HEK293 (cell line): ENCODE measurements at regions not wholly inside any gene's neighbourhood (a gene's known extent, or its start where the extent isn't known, plus 50 kb on each side); places are given as distances from the start of the nearest gene placed in this dataset.

Experiments
- CTCF ChIA-PET: fragments of 350-600 bp; formaldehyde crosslinking; extraction: SDS; loops from one replicate; lab custom pipeline; 2021; ENCODE audit warnings: antibody characterized with exemption; lab: Yijun Ruan, JAX
- POLR2A ChIA-PET: fragments of 300-600 bp; formaldehyde crosslinking; extraction: SDS; loops from one replicate; lab custom pipeline; 2020; ENCODE audit warnings: antibody characterized with exemption, inconsistent platforms; lab: Yijun Ruan, JAX
- H3K27ac ChIP-seq: fragments of 200-500 bp; sonication (Bioruptor generic); 2 replicates; pipeline ENCODE4 v1.5.1; 2014; ENCODE audit warnings: low read depth, low read length, control low read depth, inconsistent platforms; ENCODE audit errors: extremely low read depth
- H3K36me3 ChIP-seq, 2 experiments: fragments of 200-500 bp in 1 of 2; sonication (Bioruptor generic) in 1 of 2; 1 replicate in 1 of 2; 2 replicates in 1 of 2; pipeline ENCODE4 v1.5.1; 2014 to 2017; ENCODE audit warnings: inconsistent platforms in 2 of 2, low read length in 2 of 2; ENCODE audit not compliant: control insufficient read depth in 2 of 2, insufficient read depth in 1 of 2
- H3K4me1 ChIP-seq: fragments of 200-500 bp; sonication (Bioruptor generic); 2 replicates; pipeline ENCODE4 v1.5.1; 2014; ENCODE audit warnings: mild to moderate bottlenecking, low read length, inconsistent platforms; ENCODE audit not compliant: control insufficient read depth, insufficient read depth
- H3K4me3 ChIP-seq: 2 replicates; pipeline ENCODE4 v1.5.1; 2011; ENCODE audit warnings: low read depth, mild to moderate bottlenecking, control low read depth, low read length, moderate library complexity
- H3K9me3 ChIP-seq: fragments of 200-500 bp; sonication (Bioruptor generic); 2 replicates; pipeline ENCODE4 v1.5.1; 2014; ENCODE audit warnings: low read depth, low read length, inconsistent platforms; ENCODE audit not compliant: control insufficient read depth, insufficient read depth
- HOXA7 ChIP-seq: sonication (generic); formaldehyde crosslinking; IDR thresholded peaks from 2 replicates; pipeline ENCODE4 v1.8.1; 2022; ENCODE audit warnings: missing genetic modification reagents, borderline replicate concordance
- KLF16 ChIP-seq: fragments of 450-650 bp; formaldehyde crosslinking; IDR thresholded peaks from 2 replicates; pipeline ENCODE4 v1.5.1; 2017; ENCODE audit warnings: missing biosample characterization, missing genetic modification characterization
- KLF7 ChIP-seq: fragments of 450-650 bp; formaldehyde crosslinking; IDR thresholded peaks from 2 replicates; pipeline ENCODE4 v1.5.1; 2016; ENCODE audit warnings: missing biosample characterization, missing genetic modification characterization, borderline replicate concordance
- KLF8 ChIP-seq: fragments of 450-650 bp; formaldehyde crosslinking; IDR thresholded peaks from 2 replicates; pipeline ENCODE4 v1.5.1; 2016; ENCODE audit warnings: missing biosample characterization, missing genetic modification characterization
- SP3 ChIP-seq: fragments of 450-650 bp; formaldehyde crosslinking; IDR thresholded peaks from 2 replicates; pipeline ENCODE4 v1.5.1; 2016; ENCODE audit warnings: missing biosample characterization, missing genetic modification characterization
- ZFP3 ChIP-seq: fragments of 450-650 bp; formaldehyde crosslinking; IDR thresholded peaks from 2 replicates; pipeline ENCODE4 v1.5.1; 2016; ENCODE audit warnings: low read depth, missing biosample characterization, missing genetic modification characterization
- ZNF114 ChIP-seq: fragments of 450-650 bp; formaldehyde crosslinking; IDR thresholded peaks from 2 replicates; pipeline ENCODE4 v1.5.0; 2017; ENCODE audit warnings: missing biosample characterization, missing genetic modification characterization
- ZNF132 ChIP-seq: fragments of 450-650 bp; formaldehyde crosslinking; IDR thresholded peaks from 2 replicates; pipeline ENCODE4 v1.5.1; 2017; ENCODE audit warnings: missing biosample characterization, missing genetic modification characterization, borderline replicate concordance
- ZNF302 ChIP-seq: fragments of 450-650 bp; formaldehyde crosslinking; IDR thresholded peaks from 2 replicates; pipeline ENCODE4 v1.5.1; 2016; ENCODE audit warnings: missing biosample characterization, missing genetic modification characterization, low read depth
- ZNF548 ChIP-seq: fragments of 450-650 bp; formaldehyde crosslinking; IDR thresholded peaks from 2 replicates; pipeline ENCODE4 v1.5.1; 2016; ENCODE audit warnings: missing biosample characterization, missing genetic modification characterization
- ZNF561 ChIP-seq: fragments of 450-650 bp; IDR thresholded peaks from 2 replicates; pipeline ENCODE4 v1.5.1; 2018; ENCODE audit warnings: missing biosample characterization, missing genetic modification characterization, borderline replicate concordance
- ZNF571 ChIP-seq: fragments of 450-650 bp; formaldehyde crosslinking; IDR thresholded peaks from 2 replicates; pipeline ENCODE4 v1.5.0; 2017; ENCODE audit warnings: missing biosample characterization, missing genetic modification characterization
- ZNF792 ChIP-seq: fragments of 450-650 bp; formaldehyde crosslinking; IDR thresholded peaks from 2 replicates; pipeline ENCODE4 v1.5.1; 2016; ENCODE audit warnings: missing biosample characterization, missing genetic modification characterization
- ZNF830 ChIP-seq: fragments of 450-650 bp; IDR thresholded peaks from 2 replicates; pipeline ENCODE4 v1.5.0; 2018; ENCODE audit warnings: missing biosample characterization, missing genetic modification characterization, low read depth, mild to moderate bottlenecking, moderate library complexity
- ZSCAN16 ChIP-seq: fragments of 450-650 bp; formaldehyde crosslinking; IDR thresholded peaks from 2 replicates; pipeline ENCODE4 v1.5.1; 2016; ENCODE audit warnings: missing biosample characterization, missing genetic modification characterization
- TF ChIP-seq, protein P1 (sequence below): fragments of 450-650 bp; formaldehyde crosslinking; IDR thresholded peaks from 2 replicates; pipeline ENCODE4 v1.5.1; 2016; ENCODE audit warnings: missing biosample characterization, missing genetic modification characterization
- TF ChIP-seq, protein P2 (sequence below): fragments of 450-650 bp; formaldehyde crosslinking; IDR thresholded peaks from 2 replicates; pipeline ENCODE4 v1.5.1; 2017; ENCODE audit warnings: missing biosample characterization, missing genetic modification characterization
- TF ChIP-seq, protein P3 (sequence below): fragments of 450-650 bp; formaldehyde crosslinking; IDR thresholded peaks from 2 replicates; pipeline ENCODE4 v1.5.1; 2016; ENCODE audit warnings: missing biosample characterization, missing genetic modification characterization
- TF ChIP-seq, protein P4 (sequence below): fragments of 450-650 bp; formaldehyde crosslinking; IDR thresholded peaks from 2 replicates; pipeline ENCODE4 v1.5.1; 2016; ENCODE audit warnings: missing biosample characterization, missing genetic modification characterization
- TF ChIP-seq, protein P5 (sequence below): fragments of 450-650 bp; IDR thresholded peaks from 2 replicates; pipeline ENCODE4 v1.5.1; 2018; ENCODE audit warnings: missing biosample characterization, mild to moderate bottlenecking, missing genetic modification characterization

DNA sequence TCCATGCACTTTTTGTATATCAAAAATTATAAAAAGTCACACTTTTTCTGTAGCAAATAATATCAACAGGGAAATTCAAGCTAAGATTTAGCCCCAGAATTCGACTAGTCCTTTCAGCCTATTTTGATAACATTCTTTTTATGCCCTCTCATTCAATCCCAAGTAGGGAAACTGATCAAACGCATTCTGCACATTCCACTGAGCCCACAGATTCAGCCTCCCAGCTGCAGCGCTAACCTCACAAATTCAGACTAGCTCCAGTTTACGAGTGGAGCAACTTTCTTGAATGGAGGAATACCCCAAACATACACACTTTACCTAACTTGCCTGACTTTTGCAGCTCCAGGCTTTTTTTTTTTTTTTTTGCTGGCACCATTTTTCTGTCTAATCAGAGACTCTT is 70.3 kb upstream of the HEY2 start (continued):
- TF ChIP-seq, protein P1, sequence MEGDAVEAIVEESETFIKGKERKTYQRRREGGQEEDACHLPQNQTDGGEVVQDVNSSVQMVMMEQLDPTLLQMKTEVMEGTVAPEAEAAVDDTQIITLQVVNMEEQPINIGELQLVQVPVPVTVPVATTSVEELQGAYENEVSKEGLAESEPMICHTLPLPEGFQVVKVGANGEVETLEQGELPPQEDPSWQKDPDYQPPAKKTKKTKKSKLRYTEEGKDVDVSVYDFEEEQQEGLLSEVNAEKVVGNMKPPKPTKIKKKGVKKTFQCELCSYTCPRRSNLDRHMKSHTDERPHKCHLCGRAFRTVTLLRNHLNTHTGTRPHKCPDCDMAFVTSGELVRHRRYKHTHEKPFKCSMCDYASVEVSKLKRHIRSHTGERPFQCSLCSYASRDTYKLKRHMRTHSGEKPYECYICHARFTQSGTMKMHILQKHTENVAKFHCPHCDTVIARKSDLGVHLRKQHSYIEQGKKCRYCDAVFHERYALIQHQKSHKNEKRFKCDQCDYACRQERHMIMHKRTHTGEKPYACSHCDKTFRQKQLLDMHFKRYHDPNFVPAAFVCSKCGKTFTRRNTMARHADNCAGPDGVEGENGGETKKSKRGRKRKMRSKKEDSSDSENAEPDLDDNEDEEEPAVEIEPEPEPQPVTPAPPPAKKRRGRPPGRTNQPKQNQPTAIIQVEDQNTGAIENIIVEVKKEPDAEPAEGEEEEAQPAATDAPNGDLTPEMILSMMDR (tag by site-specific recombination) = no peak
- TF ChIP-seq, protein P2, sequence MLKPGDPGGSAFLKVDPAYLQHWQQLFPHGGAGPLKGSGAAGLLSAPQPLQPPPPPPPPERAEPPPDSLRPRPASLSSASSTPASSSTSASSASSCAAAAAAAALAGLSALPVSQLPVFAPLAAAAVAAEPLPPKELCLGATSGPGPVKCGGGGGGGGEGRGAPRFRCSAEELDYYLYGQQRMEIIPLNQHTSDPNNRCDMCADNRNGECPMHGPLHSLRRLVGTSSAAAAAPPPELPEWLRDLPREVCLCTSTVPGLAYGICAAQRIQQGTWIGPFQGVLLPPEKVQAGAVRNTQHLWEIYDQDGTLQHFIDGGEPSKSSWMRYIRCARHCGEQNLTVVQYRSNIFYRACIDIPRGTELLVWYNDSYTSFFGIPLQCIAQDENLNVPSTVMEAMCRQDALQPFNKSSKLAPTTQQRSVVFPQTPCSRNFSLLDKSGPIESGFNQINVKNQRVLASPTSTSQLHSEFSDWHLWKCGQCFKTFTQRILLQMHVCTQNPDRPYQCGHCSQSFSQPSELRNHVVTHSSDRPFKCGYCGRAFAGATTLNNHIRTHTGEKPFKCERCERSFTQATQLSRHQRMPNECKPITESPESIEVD (tag by site-specific recombination) = no peak
- no peak for TF ChIP-seq ZSCAN16
- TF ChIP-seq HOXA7 (CRISPR knock-in tag) = no peak
- TF ChIP-seq KLF16 = no peak
- no peak for TF ChIP-seq KLF7

DNA sequence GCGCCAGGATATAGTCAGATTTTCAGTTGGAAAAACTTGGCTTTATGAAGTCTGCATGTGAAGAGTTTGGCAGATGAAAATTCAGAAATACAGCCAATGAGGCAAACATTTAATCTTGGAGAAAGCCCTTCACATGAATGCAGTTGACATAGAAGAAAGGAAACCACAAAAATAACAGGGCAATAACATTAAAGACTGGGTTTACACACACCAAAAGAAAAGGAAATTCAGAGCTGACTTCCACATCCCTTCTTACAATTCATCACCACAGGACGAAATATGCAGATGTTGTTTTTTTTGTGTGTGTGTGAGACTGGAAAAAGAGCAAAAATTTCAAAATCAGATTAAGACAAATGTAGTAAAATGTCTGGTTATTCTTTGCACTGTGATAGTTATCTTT is 69.8 kb upstream of the HEY2 start:
- Histone ChIP-seq H3K4me1 (no peaks in the 10 kb centered on the region), H3K36me3 (no peaks in the 10 kb centered on the region), H3K4me3 (no peak overlapping the region), H3K9me3 (no peaks in the 10 kb centered on the region), H3K27ac (no peak overlapping the region)
- CTCF ChIA-PET = interaction anchor here (1.1 kb wide), 1 partner anchor 10 kb away, joined by 3 read pairs; no protein-coding TSS in a partner anchor
- POLR2A ChIA-PET = no interaction called here
- no peak for TF ChIP-seq ZNF561 (tag by site-specific recombination)
- TF ChIP-seq ZNF830 (tag by site-specific recombination) = no peak
- TF ChIP-seq ZNF548 = no peak
- TF ChIP-seq ZNF302 (tag by site-specific recombination) = no peak
- no peak for TF ChIP-seq KLF8
- no peak for TF ChIP-seq ZNF571 (tag by site-specific recombination)
- TF ChIP-seq, protein P3, sequence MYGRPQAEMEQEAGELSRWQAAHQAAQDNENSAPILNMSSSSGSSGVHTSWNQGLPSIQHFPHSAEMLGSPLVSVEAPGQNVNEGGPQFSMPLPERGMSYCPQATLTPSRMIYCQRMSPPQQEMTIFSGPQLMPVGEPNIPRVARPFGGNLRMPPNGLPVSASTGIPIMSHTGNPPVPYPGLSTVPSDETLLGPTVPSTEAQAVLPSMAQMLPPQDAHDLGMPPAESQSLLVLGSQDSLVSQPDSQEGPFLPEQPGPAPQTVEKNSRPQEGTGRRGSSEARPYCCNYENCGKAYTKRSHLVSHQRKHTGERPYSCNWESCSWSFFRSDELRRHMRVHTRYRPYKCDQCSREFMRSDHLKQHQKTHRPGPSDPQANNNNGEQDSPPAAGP (tag by site-specific recombination) = no peak
- TF ChIP-seq, protein P4, sequence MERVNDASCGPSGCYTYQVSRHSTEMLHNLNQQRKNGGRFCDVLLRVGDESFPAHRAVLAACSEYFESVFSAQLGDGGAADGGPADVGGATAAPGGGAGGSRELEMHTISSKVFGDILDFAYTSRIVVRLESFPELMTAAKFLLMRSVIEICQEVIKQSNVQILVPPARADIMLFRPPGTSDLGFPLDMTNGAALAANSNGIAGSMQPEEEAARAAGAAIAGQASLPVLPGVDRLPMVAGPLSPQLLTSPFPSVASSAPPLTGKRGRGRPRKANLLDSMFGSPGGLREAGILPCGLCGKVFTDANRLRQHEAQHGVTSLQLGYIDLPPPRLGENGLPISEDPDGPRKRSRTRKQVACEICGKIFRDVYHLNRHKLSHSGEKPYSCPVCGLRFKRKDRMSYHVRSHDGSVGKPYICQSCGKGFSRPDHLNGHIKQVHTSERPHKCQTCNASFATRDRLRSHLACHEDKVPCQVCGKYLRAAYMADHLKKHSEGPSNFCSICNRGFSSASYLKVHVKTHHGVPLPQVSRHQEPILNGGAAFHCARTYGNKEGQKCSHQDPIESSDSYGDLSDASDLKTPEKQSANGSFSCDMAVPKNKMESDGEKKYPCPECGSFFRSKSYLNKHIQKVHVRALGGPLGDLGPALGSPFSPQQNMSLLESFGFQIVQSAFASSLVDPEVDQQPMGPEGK (tag by site-specific recombination) = no peak
- TF ChIP-seq, all 188 proteins: peak for 0

DNA sequence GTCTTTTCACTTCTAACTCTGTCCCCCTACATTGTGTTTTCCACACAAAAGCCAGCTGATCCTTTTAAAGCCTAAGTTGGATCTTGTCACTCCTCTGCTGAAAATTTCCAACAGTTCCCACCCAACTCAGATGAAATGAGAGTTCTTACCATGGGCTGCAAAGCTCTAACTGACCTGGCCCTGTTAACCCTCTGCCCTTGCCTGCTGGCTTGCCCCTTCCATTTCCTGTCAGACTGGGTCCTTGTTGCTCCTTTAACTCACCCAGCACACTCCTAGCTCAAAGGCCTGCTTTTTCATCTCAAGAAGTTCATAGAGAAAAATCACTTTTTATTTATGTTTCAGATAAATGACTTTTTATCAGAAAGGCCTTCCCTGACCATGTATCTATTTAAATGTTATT is 66.5 kb upstream of the HEY2 start:
- H3K4me3 ChIP-seq = no peak overlapping the region
- POLR2A ChIA-PET = no interaction called here

More for the DNA sequence above, 66.5 kb upstream of the HEY2 start:
- Histone ChIP-seq H3K36me3 (no peaks in the 10 kb centered on the region), H3K4me1 (no peaks in the 10 kb centered on the region), H3K9me3 (no peaks in the 10 kb centered on the region), H3K27ac (no peak overlapping the region)
- CTCF ChIA-PET = interaction anchor here (0.9 kb wide), 1 partner anchor 372 kb away, joined by 3 read pairs; no protein-coding TSS in a partner anchor
- TF ChIP-seq ZNF792 (tag by site-specific recombination) (no peak), ZFP3 (tag by site-specific recombination) (no peak), ZNF132 (tag by site-specific recombination) (no peak), ZNF114 (no peak), SP3 (tag by site-specific recombination) (no peak)
- TF ChIP-seq, protein P5, sequence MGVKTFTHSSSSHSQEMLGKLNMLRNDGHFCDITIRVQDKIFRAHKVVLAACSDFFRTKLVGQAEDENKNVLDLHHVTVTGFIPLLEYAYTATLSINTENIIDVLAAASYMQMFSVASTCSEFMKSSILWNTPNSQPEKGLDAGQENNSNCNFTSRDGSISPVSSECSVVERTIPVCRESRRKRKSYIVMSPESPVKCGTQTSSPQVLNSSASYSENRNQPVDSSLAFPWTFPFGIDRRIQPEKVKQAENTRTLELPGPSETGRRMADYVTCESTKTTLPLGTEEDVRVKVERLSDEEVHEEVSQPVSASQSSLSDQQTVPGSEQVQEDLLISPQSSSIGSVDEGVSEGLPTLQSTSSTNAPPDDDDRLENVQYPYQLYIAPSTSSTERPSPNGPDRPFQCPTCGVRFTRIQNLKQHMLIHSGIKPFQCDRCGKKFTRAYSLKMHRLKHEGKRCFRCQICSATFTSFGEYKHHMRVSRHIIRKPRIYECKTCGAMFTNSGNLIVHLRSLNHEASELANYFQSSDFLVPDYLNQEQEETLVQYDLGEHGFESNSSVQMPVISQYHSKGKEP (tag by site-specific recombination) = no peak
